GM23248 (cell line): ENCODE measurements at regions not wholly inside any gene's neighbourhood (a gene's known extent, or its start where the extent isn't known, plus 50 kb on each side); places are given as distances from the start of the nearest gene placed in this dataset.

ENCODE experiments used
- EZH2 ChIP-seq: fragments of 200-600 bp; sonication (generic); IDR thresholded peaks from 2 replicates; pipeline ENCODE4 v1.6.1; 2018; ENCODE audit warnings: antibody characterized with exemption, mild to moderate bottlenecking; ENCODE audit not compliant: insufficient read depth, poor library complexity, severe bottlenecking
- EZH2phosphoT487 ChIP-seq: fragments of 200-600 bp; sonication (generic); IDR thresholded peaks from 2 replicates; pipeline ENCODE4 v1.6.1; 2018; ENCODE audit warnings: antibody characterized with exemption, moderate library complexity, mild to moderate bottlenecking, low read depth; ENCODE audit not compliant: insufficient read depth

DNA sequence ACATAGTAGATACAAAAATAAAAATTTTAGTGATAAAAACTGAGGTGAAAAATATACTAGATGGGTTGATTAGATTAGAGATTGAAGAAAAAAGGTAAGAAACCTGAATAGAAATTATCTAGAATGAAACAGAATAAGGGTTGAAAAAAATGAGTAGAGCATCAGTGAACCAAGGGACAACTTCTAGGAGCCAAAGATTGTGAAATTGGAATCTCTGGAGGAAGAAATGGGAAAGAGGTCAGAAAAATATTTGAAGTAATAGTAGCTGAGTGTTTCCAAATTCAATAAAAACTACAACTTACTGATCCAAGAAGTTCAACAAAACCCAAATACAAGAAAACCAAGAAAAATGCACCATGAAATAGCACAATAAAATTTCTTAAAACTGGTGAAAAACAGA, 116.6 kb upstream of the STARD4 start:
- no peak for TF ChIP-seq EZH2phosphoT487
- no peak for TF ChIP-seq EZH2
